SW480 (cell line): ENCODE measurements at regions not wholly inside any gene's neighbourhood (a gene's known extent, or its start where the extent isn't known, plus 50 kb on each side); places are given as distances from the start of the nearest gene placed in this dataset.
"Not testable (repeated sequence)": the region's sequence is repeated elsewhere in the genome, so short reads cannot be mapped to it uniquely, and the experiment has no call there.

Experiments used
- DNase-seq: peaks from one replicate; pipeline ENCODE4 v3.0.0-alpha.2; 2016; ENCODE audit warnings: low spot score

GRCh38 chr10:83517456-83517855, 621.9 kb upstream of the GHITM start:
- DNase-seq: no peak

DNA sequence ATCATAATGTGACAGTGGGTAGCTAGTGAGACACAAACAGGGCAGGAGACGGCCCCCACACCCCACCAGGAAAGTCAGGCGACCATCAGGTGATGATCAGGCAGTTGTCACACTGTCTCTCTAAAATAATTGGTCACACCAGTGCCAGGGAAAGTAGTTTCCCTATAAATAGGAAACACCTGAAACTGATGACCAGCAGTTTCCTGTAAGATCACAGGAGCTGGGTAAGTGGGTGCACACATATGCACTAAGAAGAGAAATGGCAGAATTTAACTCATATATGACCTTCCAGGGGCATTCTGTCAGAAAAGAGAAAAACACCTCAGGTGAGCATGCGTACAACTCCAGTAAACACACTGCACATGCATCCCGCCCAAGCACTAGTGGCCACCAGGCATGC, 620.5 kb upstream of the GHITM start:
- DNase-seq: no peak

DNA sequence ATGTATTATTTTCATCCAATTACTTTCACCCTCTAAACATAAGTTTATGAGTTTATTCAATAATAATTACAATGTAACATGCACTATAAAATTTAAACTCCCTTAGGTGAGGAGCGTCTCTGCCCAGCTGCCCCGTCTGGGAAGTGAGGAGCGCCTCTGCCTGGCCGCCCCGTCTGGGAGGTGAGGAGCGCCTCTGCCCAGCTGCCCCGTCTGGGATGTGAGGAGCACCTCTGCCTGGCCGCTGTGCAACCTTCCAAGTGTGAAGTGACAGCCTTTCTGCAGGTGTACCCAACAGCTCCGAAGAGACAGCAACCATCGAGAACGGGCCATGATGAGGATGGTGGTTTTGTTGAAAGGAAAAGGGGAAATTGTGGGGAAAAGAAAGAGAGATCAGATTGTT, 618.9 kb upstream of the GHITM start:
- DNase-seq: not testable (repeated sequence)

DNA sequence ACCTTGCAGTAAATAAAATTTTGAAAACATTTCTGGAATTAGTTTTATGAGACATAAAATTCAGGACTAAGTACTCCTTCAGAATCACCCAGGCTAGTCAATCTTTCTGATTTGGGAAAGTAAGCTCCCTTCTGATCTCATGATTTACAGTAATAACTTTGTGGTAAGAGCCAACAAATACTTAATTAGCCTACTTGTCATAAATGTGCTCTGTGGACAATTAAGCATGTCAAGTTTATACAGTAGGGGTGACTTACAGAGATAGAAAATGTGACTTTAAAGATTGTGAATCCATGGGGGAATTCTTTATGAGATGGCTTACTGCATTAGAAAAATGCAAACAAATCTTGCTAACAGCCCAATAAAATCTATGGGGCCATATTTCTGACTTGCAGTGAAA, 616.9 kb upstream of the GHITM start:
- DNase-seq: no peak

DNA sequence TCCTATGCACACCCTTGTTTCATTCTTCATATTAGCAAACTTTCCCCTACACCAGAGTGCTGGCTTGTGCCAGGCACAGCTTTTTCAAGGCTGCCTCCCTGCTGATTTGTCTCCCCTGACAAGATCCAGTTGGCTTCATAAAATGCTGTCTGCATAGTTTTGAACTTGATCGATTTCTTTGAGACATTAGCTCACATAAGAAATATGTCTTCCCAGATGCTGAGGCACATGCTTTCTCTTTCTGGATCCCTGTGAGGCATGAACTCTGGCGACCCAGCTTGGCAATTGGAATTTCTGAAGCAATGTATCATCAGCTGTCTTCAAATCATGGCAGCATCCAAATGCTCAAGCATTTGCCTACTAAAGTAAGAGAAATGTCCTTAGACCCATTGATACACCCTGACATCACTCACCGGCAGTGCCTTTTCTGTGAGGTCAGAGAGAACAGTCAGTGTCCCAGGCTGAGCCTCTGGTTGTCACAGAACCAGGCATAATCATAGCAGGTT, 616.4 kb upstream of the GHITM start:
- no peak for DNase-seq

DNA sequence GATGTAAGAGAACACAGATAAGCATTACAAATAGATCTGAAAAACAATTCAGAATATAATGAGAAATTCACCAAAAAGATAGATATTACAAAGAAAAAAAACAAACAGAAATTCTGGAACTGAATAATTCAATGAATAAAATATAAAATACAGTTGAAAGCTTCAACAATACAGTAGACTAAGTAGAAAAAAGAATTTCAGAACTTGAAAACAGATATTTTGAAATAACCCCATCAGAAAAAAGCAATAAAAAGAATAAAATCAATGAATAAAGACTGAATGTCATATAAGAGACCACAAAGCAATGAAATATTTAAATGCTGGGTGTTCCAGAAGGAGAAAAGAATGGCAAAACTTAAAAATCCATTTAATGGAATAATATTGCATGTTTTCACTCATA, 611.4 kb upstream of the GHITM start:
- DNase-seq: no peak

DNA sequence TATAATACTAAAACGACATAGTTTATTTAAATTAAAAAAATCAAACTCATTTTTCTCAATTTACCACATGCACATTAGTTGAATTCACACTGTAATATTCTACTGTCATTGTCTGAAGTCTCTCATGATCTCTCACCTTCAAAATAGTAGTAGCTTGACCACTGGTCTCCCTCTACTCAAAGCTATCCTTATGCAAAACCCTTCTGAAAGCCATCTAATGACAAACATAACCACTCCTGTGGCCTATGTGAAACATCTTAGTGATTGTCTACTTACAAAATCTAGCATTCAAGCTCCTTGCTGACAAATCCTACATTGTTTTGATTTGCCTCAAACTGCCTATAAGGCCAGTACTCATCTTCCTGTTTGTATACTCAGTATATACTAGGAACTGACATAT, 606.0 kb upstream of the GHITM start:
- DNase-seq: no peak

GRCh38 chr10:83536426-83536825, 602.9 kb upstream of the GHITM start:
- DNase-seq: no peak

DNA sequence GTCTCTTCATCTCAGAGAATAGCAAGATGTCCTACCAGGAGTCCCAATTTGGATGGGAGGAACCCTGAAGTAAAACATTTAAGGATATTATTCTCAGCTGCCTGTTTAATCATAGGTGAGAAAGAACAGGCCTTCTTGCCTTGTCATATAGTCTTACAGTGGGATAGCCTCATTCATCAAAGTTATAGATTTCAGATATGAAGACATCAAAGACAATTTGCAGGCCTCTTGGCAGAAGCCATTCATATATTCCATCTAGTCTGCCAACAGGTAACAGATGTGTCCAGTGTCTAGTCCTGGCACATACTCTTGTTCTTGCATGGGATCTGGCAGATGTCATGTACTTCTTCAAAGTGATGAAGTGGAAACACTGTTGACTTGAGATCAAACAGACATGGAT, 601.3 kb upstream of the GHITM start:
- no peak for DNase-seq

GRCh38 chr10:83539528-83540308, 599.6 kb upstream of the GHITM start:
- DNase-seq: no peak

DNA sequence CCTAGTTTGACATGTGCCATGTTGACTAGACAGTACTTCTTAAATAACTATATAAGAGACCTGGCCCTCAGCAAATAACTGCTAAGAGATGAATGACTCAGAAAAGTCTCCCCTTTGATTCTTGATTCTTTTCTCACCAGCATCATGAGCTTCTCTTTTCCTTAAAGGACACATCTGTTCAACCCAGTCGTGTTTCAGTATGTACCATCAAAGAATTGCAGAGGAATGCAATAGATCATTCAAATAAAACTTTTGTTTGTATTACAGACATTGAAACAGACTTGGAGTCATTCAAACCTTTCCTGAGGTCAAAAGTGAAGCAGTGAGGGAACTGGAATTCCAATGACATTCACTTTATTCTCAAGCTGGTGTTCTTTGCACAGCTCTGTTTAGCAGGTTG, 598.3 kb upstream of the GHITM start:
- no peak for DNase-seq

DNA sequence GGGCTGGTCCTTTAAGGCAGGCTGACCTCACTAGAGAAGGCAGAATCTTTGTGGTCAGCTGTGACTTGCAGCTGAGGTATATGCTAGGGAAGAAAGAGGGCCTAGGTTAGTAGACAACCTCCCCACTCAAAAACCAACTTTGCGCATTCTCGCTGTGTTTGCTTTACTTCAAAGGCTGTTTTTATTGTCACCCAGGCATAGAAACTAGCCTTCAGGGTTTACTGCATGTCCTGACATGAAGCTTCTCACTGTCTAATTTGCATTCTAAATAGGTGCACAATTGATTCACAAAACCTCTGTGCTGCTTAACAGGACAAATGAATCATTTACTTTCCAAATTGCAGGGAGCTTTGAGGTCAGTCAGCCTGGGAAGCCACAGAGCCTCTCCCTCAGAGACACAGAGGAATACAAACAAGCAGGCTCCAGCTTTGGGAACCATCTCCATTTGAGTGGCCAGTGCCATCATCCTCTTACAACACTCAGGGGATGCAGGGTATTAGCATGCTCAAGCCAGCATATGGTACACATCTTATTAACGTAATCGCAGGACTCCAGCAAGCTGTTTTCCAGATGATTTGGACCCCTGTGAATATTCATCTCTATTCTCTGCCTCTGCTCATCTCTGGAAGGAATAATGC, 596.4 kb upstream of the GHITM start:
- peak; percentile 87 for DNase-seq

- DNase-seq: no peak
Observed at GRCh38 chr10:83543691-83544462, 595.4 kb upstream of the GHITM start.

DNA sequence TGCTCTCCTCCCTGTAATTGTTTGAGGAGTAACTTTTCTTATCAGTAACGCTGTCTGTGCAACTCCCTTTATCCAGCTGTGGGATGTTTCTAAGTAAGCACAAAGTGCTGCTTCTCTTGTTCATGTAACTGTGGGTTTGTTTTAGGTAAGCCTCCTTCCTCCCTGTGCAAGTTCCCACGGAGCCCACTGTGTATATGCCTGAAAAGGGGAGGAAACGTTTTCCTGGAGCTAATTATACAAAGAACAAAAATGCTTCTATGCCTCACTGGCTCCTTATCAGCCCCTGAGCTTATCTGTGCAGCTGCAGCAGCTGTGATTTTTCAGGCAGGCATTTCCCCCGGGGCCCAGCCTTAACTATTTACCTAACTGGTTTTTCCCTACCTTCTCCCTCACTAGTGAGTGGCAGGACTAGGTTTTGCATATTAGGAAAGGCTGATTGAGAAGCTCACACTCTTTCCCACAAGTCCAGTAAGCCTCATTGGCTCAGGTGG, 593.4 kb upstream of the GHITM start:
- no peak for DNase-seq

- DNase-seq: not testable (repeated sequence)
Observed at GRCh38 chr10:83551190-83551589, 588.1 kb upstream of the GHITM start.

DNA sequence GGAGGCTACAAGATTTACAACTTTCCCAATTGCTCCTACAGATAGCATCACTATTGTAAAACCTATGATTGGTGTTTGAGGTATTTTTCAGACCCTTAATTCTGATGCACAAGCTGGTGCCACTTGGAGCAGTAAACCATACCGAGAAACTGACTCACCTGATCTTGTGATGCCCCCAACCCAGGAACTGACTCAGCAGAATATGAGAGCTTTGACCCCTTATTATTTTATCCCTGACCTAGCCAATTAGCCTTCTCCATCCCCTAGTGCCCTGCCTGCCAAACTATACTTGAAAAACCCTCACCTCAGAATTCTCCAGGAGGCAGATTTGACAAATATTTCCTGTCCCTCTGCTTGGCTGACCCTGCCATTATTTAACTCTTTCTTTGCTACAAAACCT, 585.9 kb upstream of the GHITM start:
- no peak for DNase-seq

DNA sequence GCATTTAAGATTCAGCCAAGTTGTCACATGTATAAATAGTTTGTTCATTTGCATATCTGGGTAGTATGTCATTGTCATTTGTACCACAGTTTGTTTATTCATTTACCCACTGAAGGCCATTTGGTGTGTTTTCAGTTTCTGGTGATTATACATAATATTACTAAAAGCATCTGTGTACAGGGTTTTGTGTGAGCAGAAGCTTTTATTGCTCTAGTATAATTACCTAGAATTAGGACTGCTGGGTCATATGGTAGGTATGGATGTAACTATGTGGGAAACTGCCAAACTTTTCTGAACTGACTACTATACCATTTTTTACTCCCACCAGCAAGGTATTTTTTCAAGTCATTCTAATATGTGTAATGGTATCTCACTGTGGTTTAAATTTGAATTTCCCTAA, 584.0 kb upstream of the GHITM start:
- DNase-seq: no peak

- DNase-seq: no peak
Observed at GRCh38 chr10:83562381-83562780, 576.9 kb upstream of the GHITM start.

- DNase-seq: no peak
Observed at GRCh38 chr10:83564889-83565588, 574.3 kb upstream of the GHITM start.

GRCh38 chr10:83572036-83572435, 567.3 kb upstream of the GHITM start:
- no peak for DNase-seq

- no peak for DNase-seq
Observed at GRCh38 chr10:83574770-83575169, 564.5 kb upstream of the GHITM start.

DNA sequence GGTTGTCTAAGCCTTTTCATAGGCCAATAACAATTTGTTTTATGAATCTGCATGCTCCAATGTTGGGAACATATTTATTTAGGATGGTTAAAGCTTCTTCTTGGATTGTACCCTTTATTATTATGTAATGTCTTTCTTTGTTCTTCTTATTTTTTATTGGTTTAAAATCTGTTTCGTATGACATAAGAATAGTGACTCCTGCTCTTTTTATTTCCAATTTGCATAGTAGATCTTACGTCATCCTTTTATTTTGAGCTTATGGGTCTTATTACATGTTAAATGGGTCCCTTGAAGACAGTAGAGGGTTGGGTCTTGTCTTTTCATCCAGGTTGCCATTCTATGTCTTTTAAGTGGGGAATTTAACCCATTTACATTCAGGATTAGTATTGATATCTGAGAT, 561.9 kb upstream of the GHITM start:
- no peak for DNase-seq
